ENCODE measurements at regions not wholly inside any gene's neighbourhood (a gene's known extent, or its start where the extent isn't known, plus 50 kb on each side); places are given as distances from the start of the nearest gene placed in this dataset.

DNA sequence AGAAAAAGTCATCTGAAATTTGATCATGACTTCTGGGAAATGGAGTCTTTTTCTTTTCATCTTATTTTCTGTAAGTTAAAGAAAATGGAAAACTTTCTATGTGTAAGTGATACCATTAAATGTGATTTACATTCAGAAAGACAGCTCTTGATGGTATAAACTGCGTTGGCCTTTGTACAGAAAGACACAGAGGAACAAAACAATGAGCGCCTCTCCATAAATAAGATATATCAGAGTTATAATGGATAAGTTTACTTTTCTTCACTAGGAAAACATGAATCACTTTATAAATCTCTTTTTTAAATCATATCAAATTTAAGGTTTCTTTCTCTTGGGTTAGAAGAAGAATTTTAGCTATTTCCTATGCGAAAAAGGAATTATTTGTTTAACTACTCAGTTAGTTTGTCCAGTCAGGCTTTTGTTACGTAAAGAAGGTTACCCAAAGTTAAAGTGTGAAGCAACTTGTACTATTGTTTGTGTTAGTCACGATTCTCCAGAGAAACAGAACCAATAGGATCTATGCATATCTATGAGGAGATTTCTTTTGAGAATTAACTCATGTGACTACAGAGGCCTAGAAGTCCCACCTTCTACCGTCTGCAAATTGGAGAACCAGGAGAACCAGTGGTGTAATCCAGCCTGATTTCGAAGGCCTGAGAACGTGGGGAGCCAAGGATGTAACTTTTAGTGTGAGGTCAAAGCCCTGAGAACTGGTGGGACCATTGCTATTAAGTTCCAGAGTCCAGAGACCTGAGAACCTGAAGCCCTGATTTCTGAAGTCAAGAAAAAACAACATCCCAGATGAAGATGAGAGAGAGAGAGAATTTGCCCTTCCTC, 295.4 kb upstream of the KCNJ16 start:
- no peak for DNase-seq

- DNase-seq: no peak
Measured at GRCh38 chr17:69783865-69784264, 291.2 kb upstream of the KCNJ16 start.

GRCh38 chr17:69788957-69789356, 286.1 kb upstream of the KCNJ16 start:
- DNase-seq: no peak

DNA sequence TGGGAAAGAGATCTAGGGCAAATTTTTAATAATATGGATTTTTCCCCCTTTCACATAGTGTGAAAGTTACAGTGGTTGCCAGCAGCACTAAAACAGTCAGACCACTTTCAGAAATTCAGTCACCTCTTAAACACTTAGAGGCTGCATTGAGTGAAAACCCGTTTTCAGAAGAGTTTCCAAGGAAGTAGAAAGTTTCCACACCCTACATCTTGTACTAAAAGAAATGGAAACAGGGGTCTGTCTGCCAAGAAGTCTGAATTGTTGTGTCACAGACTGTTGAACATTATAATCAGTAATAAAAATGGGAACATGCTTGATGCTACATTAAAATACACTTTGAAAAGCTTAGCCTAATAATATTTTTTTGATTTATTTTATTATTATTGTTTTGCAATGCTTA, 278.9 kb upstream of the KCNJ16 start:
- no peak for DNase-seq

GRCh38 chr17:69800870-69801269, 274.2 kb upstream of the KCNJ16 start:
- no peak for DNase-seq

DNA sequence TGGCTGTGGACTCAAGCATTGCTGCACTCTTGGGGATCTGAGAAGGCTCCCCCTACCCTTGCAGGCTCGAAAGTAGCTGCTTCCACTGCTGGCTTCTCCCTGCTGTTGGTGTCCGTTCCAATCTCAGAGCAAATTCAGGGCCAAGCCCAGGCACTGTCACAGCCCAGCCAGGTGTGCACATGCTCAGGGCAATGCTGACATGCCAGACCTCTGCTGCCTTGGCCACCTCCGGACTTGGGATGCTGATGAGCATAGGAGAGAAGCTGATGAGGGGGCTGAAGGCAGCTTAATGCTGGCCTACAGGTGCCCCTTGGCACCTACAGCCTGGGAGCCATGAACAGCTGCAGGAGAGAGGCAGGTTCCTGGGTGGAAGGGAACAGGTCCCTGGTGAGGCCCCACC, 273.7 kb upstream of the KCNJ16 start:
- DNase-seq: no peak

DNA sequence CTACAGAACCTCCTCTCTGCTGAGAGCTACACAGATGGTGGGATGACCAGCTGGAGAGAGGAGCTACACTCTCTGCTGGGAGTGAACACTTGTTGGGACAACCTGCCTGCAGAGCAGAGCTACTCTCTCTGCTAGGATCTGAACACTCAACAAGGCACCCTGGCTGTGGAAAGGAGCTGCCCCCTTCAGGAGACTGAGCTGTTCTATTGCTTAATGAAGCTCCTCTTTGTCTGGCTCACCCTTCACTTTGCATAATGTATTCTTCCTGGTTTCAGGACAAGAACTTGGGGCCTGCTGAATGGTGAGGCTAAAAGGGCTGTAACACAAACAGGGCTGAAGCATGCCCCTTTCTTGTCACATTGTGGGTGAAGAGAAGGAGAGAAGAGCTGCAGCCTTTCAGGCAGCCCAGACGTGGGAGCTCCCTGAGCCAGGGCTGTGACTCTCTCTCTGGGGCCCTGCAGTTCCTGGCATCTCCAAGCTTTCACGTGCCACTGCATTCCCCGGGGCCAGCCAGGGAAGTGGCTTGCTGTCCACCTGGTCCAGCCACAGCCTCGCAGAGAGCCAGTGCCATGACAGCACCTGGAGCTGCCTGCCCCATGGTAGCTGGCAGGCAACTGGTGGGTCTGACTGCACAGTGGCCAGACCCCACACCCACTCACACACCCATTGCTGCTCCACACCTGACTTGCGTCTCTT, 272.8 kb upstream of the KCNJ16 start:
- no peak for DNase-seq

GRCh38 chr17:69809331-69809730, 265.7 kb upstream of the KCNJ16 start:
- DNase-seq: no peak

- no peak for DNase-seq
Measured at GRCh38 chr17:69810326-69810965, 264.6 kb upstream of the KCNJ16 start.

- DNase-seq: no peak
Measured at GRCh38 chr17:69812240-69812837, 262.7 kb upstream of the KCNJ16 start.

GRCh38 chr17:69814031-69814430, 261.0 kb upstream of the KCNJ16 start:
- no peak for DNase-seq

DNA sequence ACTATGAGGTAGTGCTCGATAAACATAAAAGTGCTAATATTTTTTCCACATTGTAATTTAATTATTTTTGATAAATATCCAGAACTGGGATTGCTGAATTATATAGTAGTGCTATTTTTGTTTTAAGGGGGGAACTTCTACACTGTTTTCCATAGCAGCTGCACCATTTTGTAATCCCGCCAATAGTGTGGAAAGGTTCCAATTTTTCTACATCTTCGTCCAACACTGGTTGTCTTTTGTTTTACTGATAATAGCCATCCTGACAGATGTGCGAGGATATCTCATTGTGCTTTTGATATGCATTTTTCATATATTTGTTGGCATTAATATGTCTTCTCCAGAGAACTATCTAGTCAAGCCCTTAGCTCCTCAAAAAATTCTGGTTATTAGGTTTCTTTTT, 259.6 kb upstream of the KCNJ16 start:
- DNase-seq: no peak

- DNase-seq: no peak
Measured at GRCh38 chr17:69818467-69818866, 256.6 kb upstream of the KCNJ16 start.

- DNase-seq: no peak
Measured at GRCh38 chr17:69819316-69820087, 255.5 kb upstream of the KCNJ16 start.

- no peak for DNase-seq
Measured at GRCh38 chr17:69820876-69821473, 254.1 kb upstream of the KCNJ16 start.

- DNase-seq: no peak
Measured at GRCh38 chr17:69822314-69822875, 252.6 kb upstream of the KCNJ16 start.

DNA sequence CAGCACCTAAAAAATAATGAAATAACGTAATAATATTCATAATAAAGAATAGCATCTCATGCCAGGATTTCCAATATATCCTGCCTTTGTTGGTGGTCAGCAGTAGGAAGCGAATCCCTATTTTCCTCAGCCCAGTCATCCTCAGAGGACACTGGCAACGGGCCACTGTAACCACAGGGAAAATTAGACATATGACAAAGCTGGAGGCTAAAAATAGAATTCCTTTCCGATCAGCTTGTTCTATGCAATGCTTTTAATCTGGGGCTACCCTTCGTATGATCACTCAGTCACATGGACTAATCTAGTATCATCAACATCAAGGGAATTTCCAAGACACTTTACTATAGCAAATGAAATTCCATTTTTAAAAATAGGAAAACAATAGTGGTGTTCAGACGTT, 246.9 kb upstream of the KCNJ16 start:
- no peak for DNase-seq

DNA sequence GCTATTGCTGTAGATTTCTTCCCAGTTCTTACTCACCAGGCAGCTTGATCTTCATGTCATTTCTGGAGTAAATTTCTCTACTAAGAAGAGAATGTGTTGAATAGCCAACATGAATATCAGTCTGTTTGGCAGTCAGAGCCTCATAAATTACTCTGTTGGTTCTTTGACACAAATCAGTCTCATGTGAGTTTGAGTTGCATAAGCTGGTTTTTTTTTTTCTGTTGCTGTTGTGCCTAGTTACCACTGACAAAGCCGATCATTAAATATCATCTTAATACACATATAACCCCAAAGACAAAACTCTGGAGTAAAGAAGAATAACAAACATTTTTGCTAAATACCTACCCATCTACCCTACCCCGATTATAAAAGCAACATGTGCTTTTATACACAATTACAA, 240.5 kb upstream of the KCNJ16 start:
- no peak for DNase-seq

DNA sequence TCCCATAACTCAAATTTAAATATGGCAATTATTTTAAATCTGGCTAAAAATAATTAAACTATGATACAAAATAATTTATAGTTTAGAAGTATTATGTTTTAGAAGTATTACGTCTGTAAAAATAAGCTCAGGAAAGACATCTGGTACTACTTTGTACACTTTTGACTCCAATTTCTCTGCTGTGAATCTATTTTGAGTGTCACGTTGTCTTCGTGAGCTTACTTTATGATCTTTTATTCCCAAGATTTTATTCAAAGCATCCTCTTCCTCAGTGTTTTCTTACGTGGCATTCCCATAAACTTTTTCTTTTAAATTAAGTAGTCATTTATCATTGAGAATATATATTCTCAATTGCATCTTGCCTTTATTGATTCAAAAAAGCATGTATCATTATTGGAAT, 223.3 kb upstream of the KCNJ16 start:
- DNase-seq: no peak

DNA sequence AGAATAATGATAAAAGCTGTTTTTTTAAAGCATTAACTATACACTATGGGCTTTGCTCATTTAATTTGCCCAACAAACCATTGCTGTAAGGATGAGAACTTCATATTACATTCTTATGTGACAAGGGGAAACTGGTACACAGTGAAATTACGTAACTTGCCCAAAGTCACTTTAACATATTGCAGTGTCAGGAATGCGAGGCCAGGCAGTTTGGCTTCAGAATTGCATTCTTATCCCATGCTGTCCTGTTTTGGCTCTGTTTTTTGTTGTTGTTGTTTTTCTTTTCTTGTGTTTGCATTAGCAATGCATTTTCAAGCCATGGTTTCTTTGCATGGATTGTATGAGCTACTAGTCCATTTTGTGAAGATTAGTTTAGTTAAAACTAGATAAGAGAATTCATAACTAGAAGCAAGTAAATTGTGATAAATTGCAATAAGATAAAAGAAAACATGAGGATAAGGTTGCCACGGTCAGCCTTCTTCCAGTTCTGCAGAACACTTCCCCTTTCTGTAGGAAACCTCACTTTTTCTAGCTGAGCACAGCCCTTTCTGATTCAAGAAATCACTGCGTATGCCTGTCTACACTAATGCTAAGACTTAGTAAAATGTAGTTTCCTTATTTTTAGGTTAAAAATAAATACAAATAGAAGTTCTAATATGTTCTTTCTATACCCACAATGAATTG, 221.3 kb upstream of the KCNJ16 start:
- DNase-seq: no peak

GRCh38 chr17:69854225-69854780, 220.7 kb upstream of the KCNJ16 start:
- DNase-seq: no peak

Measured in CD4-positive, alpha-beta T cell treated with Interleukin-10 for 1 hour (primary cell).